ENCODE measurements at regions not wholly inside any gene's neighbourhood (a gene's known extent, or its start where the extent isn't known, plus 50 kb on each side); places are given as distances from the start of the nearest gene placed in this dataset.
"Not testable (repeated sequence)": the region's sequence is repeated elsewhere in the genome, so short reads cannot be mapped to it uniquely, and the experiment has no call there.

DNA sequence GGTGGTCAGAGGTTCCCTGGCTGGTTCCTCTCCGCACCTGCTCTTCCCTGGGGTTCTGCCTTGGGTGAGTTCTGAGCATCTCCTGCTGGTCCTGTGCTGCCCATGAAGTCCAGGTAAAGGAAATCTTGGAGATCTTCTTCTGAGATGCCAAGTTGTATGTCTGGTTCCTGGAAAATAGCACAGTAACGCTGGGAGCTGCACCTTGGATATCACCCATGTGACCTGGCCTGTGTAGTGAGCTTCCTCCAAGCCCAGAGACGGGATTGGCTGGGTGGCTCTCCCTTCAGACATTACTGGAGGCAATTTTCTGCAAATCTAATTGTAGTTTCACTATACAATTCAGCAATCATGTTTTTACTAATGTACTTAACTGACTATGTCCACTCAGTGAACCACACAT is 1281.1 kb downstream of the TMEM121 start:
- no peak overlapping the region for H3K4me3 ChIP-seq (ENCODE audit: insufficient read depth, low read depth, low read length)
- no peaks in the 10 kb centered on the region for H3K27me3 ChIP-seq (ENCODE audit: control insufficient read depth, insufficient read depth, low read length)
- no peak for DNase-seq
- H3K36me3 ChIP-seq (replicated peaks; ENCODE audit: control insufficient read depth, insufficient read depth, low read length) = no peaks in the 10 kb centered on the region

DNA sequence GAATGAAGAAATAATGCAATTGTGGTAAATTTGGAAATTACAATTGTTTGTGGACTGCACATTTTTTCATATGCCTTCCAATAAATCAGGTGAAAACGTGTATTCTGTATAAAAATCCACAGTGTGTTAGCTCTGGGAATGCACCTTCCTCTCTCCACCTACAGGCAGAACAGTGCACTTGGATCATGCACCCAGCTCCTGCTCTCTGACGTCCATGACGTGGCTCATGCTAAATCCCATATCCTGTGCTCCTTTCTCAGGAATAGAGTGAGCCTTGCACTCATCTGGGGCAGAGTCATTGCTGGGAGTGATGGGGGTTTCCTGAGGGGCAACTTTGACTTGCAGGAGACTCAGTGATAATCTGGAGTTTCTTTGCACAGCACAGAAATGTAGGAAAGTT is 1282.1 kb downstream of the TMEM121 start:
- no peaks in the 10 kb centered on the region for H3K27me3 ChIP-seq (ENCODE audit: control insufficient read depth, insufficient read depth, low read length)
- H3K36me3 ChIP-seq (replicated peaks; ENCODE audit: control insufficient read depth, insufficient read depth, low read length) = no peaks in the 10 kb centered on the region
- no peak overlapping the region for H3K4me3 ChIP-seq (ENCODE audit: insufficient read depth, low read depth, low read length)
- DNase-seq = no peak

DNA sequence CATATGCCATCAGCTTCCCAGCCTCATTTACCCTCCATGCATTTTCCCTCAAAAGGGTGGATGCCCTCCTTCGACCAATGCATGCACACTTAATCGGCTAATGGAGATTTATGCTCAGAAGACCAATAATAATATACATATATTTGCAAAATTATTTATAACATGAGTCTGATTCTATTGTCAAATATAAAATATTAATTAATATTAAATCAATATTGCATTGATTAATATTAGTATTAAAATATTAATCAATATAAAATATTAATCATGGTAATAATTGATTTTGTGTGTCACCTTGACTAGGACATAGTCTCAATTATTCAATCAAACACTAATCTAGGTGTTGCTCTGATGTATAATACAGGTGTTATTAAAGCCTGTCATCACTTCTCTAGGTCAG is 1282.5 kb downstream of the TMEM121 start:
- Histone ChIP-seq H3K36me3 (replicated peaks; ENCODE audit: control insufficient read depth, insufficient read depth, low read length) (no peaks in the 10 kb centered on the region), H3K27me3 (ENCODE audit: control insufficient read depth, insufficient read depth, low read length) (no peaks in the 10 kb centered on the region), H3K4me3 (ENCODE audit: insufficient read depth, low read depth, low read length) (no peak overlapping the region)
- DNase-seq = no peak

DNA sequence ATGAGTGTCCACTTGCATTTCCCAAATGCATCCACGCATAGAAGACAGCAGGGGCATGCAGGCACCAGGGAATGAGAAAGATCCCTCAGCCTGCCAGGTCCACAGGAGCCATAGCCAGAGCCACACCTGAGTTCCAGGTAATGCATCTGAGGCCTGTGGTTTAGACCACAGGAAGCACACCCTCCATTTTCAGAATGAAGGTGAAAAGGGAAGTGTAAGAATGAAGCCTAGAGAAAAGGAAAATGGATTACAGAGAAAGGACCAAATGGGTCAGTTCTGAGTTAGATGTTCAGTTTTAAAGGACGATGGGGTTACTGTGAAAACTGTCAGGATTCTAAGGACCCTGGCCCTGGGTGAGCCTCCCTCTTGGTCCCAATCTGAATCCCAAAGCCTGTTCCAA is 1283.2 kb downstream of the TMEM121 start:
- no peak for DNase-seq
- no peaks in the 10 kb centered on the region for H3K36me3 ChIP-seq (replicated peaks; ENCODE audit: control insufficient read depth, insufficient read depth, low read length)

DNA sequence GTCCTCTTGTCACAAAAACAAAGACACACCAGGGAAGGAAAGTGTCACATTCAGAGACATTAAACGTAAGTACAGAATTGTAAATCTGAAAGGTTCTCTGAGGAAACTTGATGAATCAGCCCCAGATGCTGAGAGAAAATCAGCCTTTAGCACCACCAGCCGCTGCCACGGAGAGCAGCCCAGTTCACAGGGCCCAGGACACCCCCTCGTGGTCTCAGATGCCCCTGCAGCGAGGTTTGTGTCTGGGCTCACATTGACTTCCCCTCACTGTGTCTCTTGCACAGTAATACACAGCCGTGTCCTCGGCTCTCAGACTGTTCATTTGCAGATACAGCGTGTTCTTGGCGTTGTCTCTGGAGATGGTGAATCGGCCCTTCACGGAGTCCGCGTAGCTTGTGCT is 1283.8 kb downstream of the TMEM121 start:
- not testable (repeated sequence) for DNase-seq; H3K27me3 ChIP-seq (ENCODE audit: control insufficient read depth, insufficient read depth, low read length); H3K4me3 ChIP-seq (ENCODE audit: insufficient read depth, low read depth, low read length); H3K36me3 ChIP-seq (replicated peaks; ENCODE audit: control insufficient read depth, insufficient read depth, low read length)

More for the DNA sequence above, 1283.2 kb downstream of the TMEM121 start:
- H3K4me3 ChIP-seq (ENCODE audit: insufficient read depth, low read depth, low read length) = no peak overlapping the region
- no peaks in the 10 kb centered on the region for H3K27me3 ChIP-seq (ENCODE audit: control insufficient read depth, insufficient read depth, low read length)

DNA sequence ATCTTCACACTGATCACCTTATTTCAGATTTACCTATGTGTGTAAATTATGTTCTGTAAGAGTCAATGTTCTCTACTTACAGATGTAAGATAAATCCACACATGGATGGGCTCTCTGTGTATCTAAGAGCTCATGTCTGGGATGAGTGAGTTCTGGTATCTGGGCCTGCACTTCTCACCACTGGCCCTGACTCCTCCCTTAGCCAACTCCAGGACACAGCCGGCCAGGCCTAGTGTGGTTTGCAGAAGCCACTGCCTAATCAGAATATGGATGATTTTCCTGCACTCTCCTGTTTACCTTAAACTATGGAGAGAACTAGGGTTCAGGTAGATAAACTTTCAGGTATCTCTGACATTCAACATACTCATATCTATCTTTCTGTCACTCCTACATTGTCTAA is 1284.8 kb downstream of the TMEM121 start:
- no peak for DNase-seq
- Histone ChIP-seq H3K4me3 (ENCODE audit: insufficient read depth, low read depth, low read length) (no peak overlapping the region), H3K27me3 (ENCODE audit: control insufficient read depth, insufficient read depth, low read length) (no peaks in the 10 kb centered on the region), H3K36me3 (replicated peaks; ENCODE audit: control insufficient read depth, insufficient read depth, low read length) (no peaks in the 10 kb centered on the region)

GRCh38 chr14:106812788-106813476 is 1286.5 kb downstream of the TMEM121 start:
- no peak overlapping the region for H3K4me3 ChIP-seq (ENCODE audit: insufficient read depth, low read depth, low read length)
- H3K36me3 ChIP-seq (replicated peaks; ENCODE audit: control insufficient read depth, insufficient read depth, low read length) = no peaks in the 10 kb centered on the region
- no peak for DNase-seq
- H3K27me3 ChIP-seq (ENCODE audit: control insufficient read depth, insufficient read depth, low read length) = no peaks in the 10 kb centered on the region

GRCh38 chr14:106813477-106813823 is 1287.1 kb downstream of the TMEM121 start:
- no peak overlapping the region for H3K4me3 ChIP-seq (ENCODE audit: insufficient read depth, low read depth, low read length)
- H3K27me3 ChIP-seq (ENCODE audit: control insufficient read depth, insufficient read depth, low read length) = no peaks in the 10 kb centered on the region
- H3K36me3 ChIP-seq (replicated peaks; ENCODE audit: control insufficient read depth, insufficient read depth, low read length) = no peaks in the 10 kb centered on the region
- DNase-seq = no peak

DNA sequence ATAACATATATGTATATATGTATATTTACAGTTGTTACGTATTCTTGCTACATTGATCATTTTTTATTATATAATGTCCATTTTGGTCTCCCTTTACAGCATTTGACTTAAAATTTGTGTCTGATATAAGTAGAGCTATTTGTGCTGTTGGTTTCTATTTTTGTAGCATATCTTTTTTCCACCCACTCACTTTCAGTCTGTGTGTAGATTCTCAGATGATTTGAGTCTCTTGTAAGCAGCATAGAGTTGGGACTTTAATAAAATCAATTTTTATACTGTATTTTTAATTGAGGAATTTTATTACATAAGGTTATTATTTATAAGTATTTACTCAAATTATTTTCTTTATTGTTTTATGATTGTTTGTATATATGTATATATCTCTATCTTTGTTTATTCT is 1293.7 kb downstream of the TMEM121 start:
- no peaks in the 10 kb centered on the region for H3K36me3 ChIP-seq (replicated peaks; ENCODE audit: control insufficient read depth, insufficient read depth, low read length)

GRCh38 chr14:106821119-106821518 is 1294.7 kb downstream of the TMEM121 start:
- Histone ChIP-seq H3K27me3 (ENCODE audit: control insufficient read depth, insufficient read depth, low read length) (no peaks in the 10 kb centered on the region), H3K4me3 (ENCODE audit: insufficient read depth, low read depth, low read length) (no peak overlapping the region), H3K36me3 (replicated peaks; ENCODE audit: control insufficient read depth, insufficient read depth, low read length) (no peaks in the 10 kb centered on the region)
- DNase-seq = no peak

More for the DNA sequence above, 1293.7 kb downstream of the TMEM121 start:
- H3K27me3 ChIP-seq (ENCODE audit: control insufficient read depth, insufficient read depth, low read length) = no peaks in the 10 kb centered on the region
- no peak overlapping the region for H3K4me3 ChIP-seq (ENCODE audit: insufficient read depth, low read depth, low read length)
- DNase-seq = no peak

- no peaks in the 10 kb centered on the region for H3K36me3 ChIP-seq (replicated peaks; ENCODE audit: control insufficient read depth, insufficient read depth, low read length)
- no peaks in the 10 kb centered on the region for H3K27me3 ChIP-seq (ENCODE audit: control insufficient read depth, insufficient read depth, low read length)
- no peak overlapping the region for H3K4me3 ChIP-seq (ENCODE audit: insufficient read depth, low read depth, low read length)
- DNase-seq = no peak
Observed at GRCh38 chr14:106822905-106823304, 1296.5 kb downstream of the TMEM121 start.

GRCh38 chr14:106823552-106823951 is 1297.2 kb downstream of the TMEM121 start:
- no peaks in the 10 kb centered on the region for H3K36me3 ChIP-seq (replicated peaks; ENCODE audit: control insufficient read depth, insufficient read depth, low read length)
- no peaks in the 10 kb centered on the region for H3K27me3 ChIP-seq (ENCODE audit: control insufficient read depth, insufficient read depth, low read length)
- DNase-seq = no peak
- H3K4me3 ChIP-seq (ENCODE audit: insufficient read depth, low read depth, low read length) = no peak overlapping the region

- no peak overlapping the region for H3K4me3 ChIP-seq (ENCODE audit: insufficient read depth, low read depth, low read length)
- no peaks in the 10 kb centered on the region for H3K27me3 ChIP-seq (ENCODE audit: control insufficient read depth, insufficient read depth, low read length)
- H3K36me3 ChIP-seq (replicated peaks; ENCODE audit: control insufficient read depth, insufficient read depth, low read length) = no peaks in the 10 kb centered on the region
- no peak for DNase-seq
Observed at GRCh38 chr14:106826833-106827369, 1300.5 kb downstream of the TMEM121 start.

- Histone ChIP-seq H3K27me3 (ENCODE audit: control insufficient read depth, insufficient read depth, low read length) (no peaks in the 10 kb centered on the region), H3K4me3 (ENCODE audit: insufficient read depth, low read depth, low read length) (no peak overlapping the region), H3K36me3 (replicated peaks; ENCODE audit: control insufficient read depth, insufficient read depth, low read length) (no peaks in the 10 kb centered on the region)
- no peak for DNase-seq
Observed at GRCh38 chr14:106831322-106831720, 1304.9 kb downstream of the TMEM121 start.

- Histone ChIP-seq H3K27me3 (ENCODE audit: control insufficient read depth, insufficient read depth, low read length) (no peaks in the 10 kb centered on the region), H3K36me3 (replicated peaks; ENCODE audit: control insufficient read depth, insufficient read depth, low read length) (no peaks in the 10 kb centered on the region), H3K4me3 (ENCODE audit: insufficient read depth, low read depth, low read length) (no peak overlapping the region)
- DNase-seq = no peak
Observed at GRCh38 chr14:106837870-106838269, 1311.5 kb downstream of the TMEM121 start.
